H9 (cell line): ENCODE measurements at regions not wholly inside any gene's neighbourhood (a gene's known extent, or its start where the extent isn't known, plus 50 kb on each side); places are given as distances from the start of the nearest gene placed in this dataset.

ENCODE experiments used
- DNase-seq: peaks from one replicate; pipeline ENCODE4 v3.0.0-alpha.2; 2017
- H2AFZ ChIP-seq: one replicate; pipeline ENCODE4 v1.6.1; 2013; ENCODE audit warnings: mild to moderate bottlenecking, low read length, control low read depth, moderate library complexity
- H2AK5ac ChIP-seq: 2 replicates; pipeline ENCODE4 v1.6.1; 2013; ENCODE audit warnings: low read length, control low read depth, mixed read lengths; ENCODE audit not compliant: insufficient read length
- H2BK120ac ChIP-seq: one replicate; pipeline ENCODE4 v1.6.1; 2013; ENCODE audit warnings: low read depth, mild to moderate bottlenecking, low read length, control low read depth, inconsistent platforms; ENCODE audit not compliant: poor library complexity, severe bottlenecking
- H2BK12ac ChIP-seq: 2 replicates; pipeline ENCODE4 v1.6.1; 2013; ENCODE audit warnings: low read length, control low read depth, mixed read lengths, low read depth; ENCODE audit not compliant: insufficient read length
- H2BK15ac ChIP-seq: 2 replicates; pipeline ENCODE4 v1.6.1; 2013; ENCODE audit warnings: low read depth, low read length, control low read depth
- H2BK20ac ChIP-seq: one replicate; pipeline ENCODE4 v1.6.1; 2013; ENCODE audit warnings: low read depth, mild to moderate bottlenecking, low read length, control low read depth, inconsistent platforms; ENCODE audit not compliant: poor library complexity, severe bottlenecking
- H2BK5ac ChIP-seq: 2 replicates; pipeline ENCODE4 v1.6.1; 2013; ENCODE audit warnings: low read length, control low read depth, mixed read lengths; ENCODE audit not compliant: insufficient read length
- H3K14ac ChIP-seq: 2 replicates; pipeline ENCODE4 v1.6.1; 2013; ENCODE audit warnings: low read length, control low read depth; ENCODE audit not compliant: insufficient read depth
- H3K18ac ChIP-seq: 2 replicates; pipeline ENCODE4 v1.6.1; 2013; ENCODE audit warnings: low read depth, mild to moderate bottlenecking, mixed read lengths, low read length, control low read depth; ENCODE audit not compliant: insufficient read length
- H3K23ac ChIP-seq: 2 replicates; pipeline ENCODE4 v1.6.1; 2013; ENCODE audit warnings: low read length, control low read depth, mixed read lengths, low read depth; ENCODE audit not compliant: insufficient read length
- H3K23me2 ChIP-seq: 2 replicates; pipeline ENCODE4 v1.6.1; 2013; ENCODE audit warnings: low read depth, mild to moderate bottlenecking, mixed read lengths, low read length, control low read depth; ENCODE audit not compliant: insufficient read length, poor library complexity, severe bottlenecking
- H3K27ac ChIP-seq: 2 replicates; pipeline ENCODE4 v1.5.1; 2013; ENCODE audit warnings: low read length, control low read depth, mixed read lengths, low read depth; ENCODE audit not compliant: insufficient read length
- H3K27me3 ChIP-seq: 2 replicates; pipeline ENCODE4 v1.6.1; 2013; ENCODE audit warnings: low read length, control low read depth, inconsistent platforms; ENCODE audit not compliant: insufficient read depth
- H3K4ac ChIP-seq: 2 replicates; pipeline ENCODE4 v1.6.1; 2013; ENCODE audit warnings: low read depth, mild to moderate bottlenecking, control low read depth, inconsistent platforms, low read length, moderate library complexity
- H3K4me1 ChIP-seq: 2 replicates; pipeline ENCODE4 v1.6.1; 2013; ENCODE audit warnings: low read length, control low read depth, inconsistent platforms; ENCODE audit not compliant: insufficient read depth
- H3K4me2 ChIP-seq: 2 replicates; pipeline ENCODE4 v1.6.1; 2013; ENCODE audit warnings: low read length, control low read depth, mixed read lengths; ENCODE audit not compliant: insufficient read length, insufficient read depth
- H3K56ac ChIP-seq: 2 replicates; pipeline ENCODE4 v1.6.1; 2013; ENCODE audit warnings: low read depth, mild to moderate bottlenecking, mixed read lengths, low read length, control low read depth; ENCODE audit not compliant: insufficient read length
- H3K79me1 ChIP-seq: 2 replicates; pipeline ENCODE4 v1.6.1; 2013; ENCODE audit warnings: low read depth, mild to moderate bottlenecking, moderate library complexity, low read length, control low read depth, inconsistent platforms; ENCODE audit not compliant: insufficient read depth, poor library complexity, severe bottlenecking
- H3K79me2 ChIP-seq: 2 replicates; pipeline ENCODE4 v1.6.1; 2013; ENCODE audit warnings: low read length, control low read depth, inconsistent platforms; ENCODE audit not compliant: insufficient read depth
- H3K9ac ChIP-seq: 2 replicates; pipeline ENCODE4 v1.6.1; 2013; ENCODE audit warnings: low read length, control low read depth, mixed read lengths; ENCODE audit not compliant: insufficient read length; ENCODE audit errors: extremely low read depth
- H3K9me3 ChIP-seq: one replicate; pipeline ENCODE4 v1.6.1; 2013; ENCODE audit warnings: low read depth, low read length, inconsistent platforms; ENCODE audit not compliant: control insufficient read depth
- H3T11ph ChIP-seq: one replicate; pipeline ENCODE4 v1.6.1; 2013; ENCODE audit warnings: mild to moderate bottlenecking, low read length, control low read depth, inconsistent platforms
- H4K20me1 ChIP-seq: one replicate; pipeline ENCODE4 v1.6.1; 2013; ENCODE audit not compliant: control insufficient read depth, insufficient read length, insufficient read depth
- H4K5ac ChIP-seq: 2 replicates; pipeline ENCODE4 v1.6.1; 2013; ENCODE audit warnings: low read depth, mild to moderate bottlenecking, mixed read lengths, low read length, control low read depth; ENCODE audit not compliant: insufficient read length
- H4K8ac ChIP-seq: replicated peaks from 2 replicates; pipeline ENCODE4 v1.6.1; 2013; ENCODE audit warnings: low read length, control low read depth, mixed read lengths, low read depth; ENCODE audit not compliant: insufficient read length
- H4K91ac ChIP-seq: 2 replicates; pipeline ENCODE4 v1.6.1; 2013; ENCODE audit warnings: low read depth, mild to moderate bottlenecking, moderate library complexity, mixed read lengths, low read length, control low read depth; ENCODE audit not compliant: insufficient read length
- H3K27ac Mint-ChIP-seq, 3 experiments: 2 replicates in 2 of 3; 3 replicates in 1 of 3; pipeline ENCODE4 v1.8.0; 2020 to 2021; ENCODE audit warnings: mixed read lengths in 3 of 3, mild to moderate bottlenecking in 1 of 3, moderate library complexity in 1 of 3
- H3K27me3 Mint-ChIP-seq: 2 replicates; pipeline ENCODE4 v1.8.0; 2021; ENCODE audit warnings: low read depth, mild to moderate bottlenecking, moderate library complexity, mixed read lengths
- H3K36me3 Mint-ChIP-seq, 3 experiments: 2 replicates in 2 of 3; 3 replicates in 1 of 3; pipeline ENCODE4 v1.8.0; 2020 to 2021; ENCODE audit warnings: low read depth in 3 of 3, mixed read lengths in 3 of 3; ENCODE audit not compliant: insufficient read depth in 1 of 3
- H3K4me1 Mint-ChIP-seq, 2 experiments: 2 replicates each; pipeline ENCODE4 v1.8.0; 2020; ENCODE audit warnings: mixed read lengths in 2 of 2
- H3K4me3 Mint-ChIP-seq, 2 experiments: 2 replicates in 1 of 2; 3 replicates in 1 of 2; pipeline ENCODE4 v1.8.0; 2020 to 2021; ENCODE audit warnings: mild to moderate bottlenecking in 2 of 2, mixed read lengths in 2 of 2, moderate library complexity in 1 of 2
- H3K9me3 Mint-ChIP-seq, 2 experiments: 2 replicates in 1 of 2; 3 replicates in 1 of 2; pipeline ENCODE4 v1.8.0; 2020; ENCODE audit warnings: mild to moderate bottlenecking in 2 of 2, mixed read lengths in 2 of 2, moderate library complexity in 1 of 2
- CTCF ChIP-seq: fragments of 200-600 bp; sonication (generic); conservative IDR thresholded peaks from 3 replicates; pipeline ENCODE4 v1.8.0; 2021; ENCODE audit warnings: antibody characterized with exemption, mild to moderate bottlenecking
- WGBS: extraction: QIAGEN DNeasy Blood & Tissue Kit; methylation state at CpG from one replicate; pipeline ENCODE4 v1.1.7; 2013; ENCODE audit warnings: missing lambda C conversion rate, low lambda C conversion rate, mixed read lengths; ENCODE audit not compliant: insufficient read length; ENCODE audit errors: extremely low coverage; 5-methylcytosine and 5-hydroxymethylcytosine counted together

- no peak for TF ChIP-seq CTCF
- Mint-ChIP-seq H3K4me1 (no peaks in the 10 kb centered on the region), H3K36me3 (peaks cover 0 to 4% (median 3%) of the 10 kb centered on the region in 3 experiments; a peak in 1 of 7 replicates), H3K27ac (no peak overlapping the region; a peak in 1 of 7 replicates), H3K27me3 (peaks cover 2% of the 10 kb centered on the region), H3K4me3 (no peak overlapping the region), H3K9me3 (peaks cover 10% of the 10 kb centered on the region in 2 experiments; a peak in 4 of 5 replicates)
- no peaks in the 10 kb centered on the region for H3K27me3 ChIP-seq
- no peak overlapping the region for H2BK5ac ChIP-seq
- WGBS: no CpG with 5 or more reads among the region's 5 CpGs
- H3K4me2 ChIP-seq: no peak overlapping the region
- no peak overlapping the region for H3K4ac ChIP-seq
- no peaks in the 10 kb centered on the region for H3K23me2 ChIP-seq
- no peaks in the 10 kb centered on the region for H3K9me3 ChIP-seq
- H3K18ac ChIP-seq: no peak overlapping the region
- H3K27ac ChIP-seq: no peak overlapping the region
- H3K23ac ChIP-seq: no peak overlapping the region
- no peak overlapping the region for H2BK12ac ChIP-seq
- H3T11ph ChIP-seq: no peak overlapping the region
- no peak overlapping the region for H2BK15ac ChIP-seq
- no peak overlapping the region for H2AK5ac ChIP-seq
- no peak overlapping the region for H3K56ac ChIP-seq
- no peaks in the 10 kb centered on the region for H3K79me1 ChIP-seq
- no peaks in the 10 kb centered on the region for H3K79me2 ChIP-seq
- no peak overlapping the region for H2BK120ac ChIP-seq
- no peak overlapping the region for H4K91ac ChIP-seq
- no peaks in the 10 kb centered on the region for H3K4me1 ChIP-seq
- no peak overlapping the region for H3K9ac ChIP-seq
- DNase-seq: no peak
- H4K5ac ChIP-seq: no peak overlapping the region
- H4K8ac ChIP-seq: no peak overlapping the region
- H3K14ac ChIP-seq: no peak overlapping the region
- H4K20me1 ChIP-seq: no peaks in the 10 kb centered on the region
- H2AFZ ChIP-seq: no peak overlapping the region
- H2BK20ac ChIP-seq: no peak overlapping the region
These were observed 108.4 kb upstream of the PLEKHG1 start for GRCh38 chr6:150491131-150491810.
